PC-3 (cell line): ENCODE measurements at regions not wholly inside any gene's neighbourhood (a gene's known extent, or its start where the extent isn't known, plus 50 kb on each side); places are given as distances from the start of the nearest gene placed in this dataset.

Experiments used
- ATAC-seq: fragments of 200-7000 bp; cut with Tn5 transposase; 2 replicates; pipeline ENCODE4 v1.9.1; 2020; ENCODE audit warnings: mild to moderate bottlenecking, moderate library complexity
- BruUV-seq: library from RNA; stranded (reverse); fragments of 400-500 nt; replicated peaks from 2 replicates; lab custom pipeline; 2021; lab: Mats Ljungman, UMichigan
- CTCF ChIA-PET: fragments of 300-600 bp; sonication (Branson Sonifier 250); formaldehyde crosslinking; loops from one replicate; lab custom pipeline; 2022; ENCODE audit warnings: antibody characterized with exemption; lab: Charles Lee
- POLR2A ChIA-PET: fragments of 300-600 bp; sonication (Branson Sonifier 250); formaldehyde crosslinking; loops from one replicate; lab custom pipeline; 2022; ENCODE audit warnings: antibody characterized with exemption; ENCODE audit not compliant: unreplicated experiment; lab: Charles Lee
- DNase-seq: peaks from one replicate; pipeline ENCODE4 v3.0.0-alpha.2; 2015
- H2AFZ ChIP-seq: fragments of 300-600 bp; sonication (generic); 2 replicates; pipeline ENCODE4 v1.6.0; 2016; ENCODE audit warnings: antibody characterized with exemption, low read length
- H3F3A ChIP-seq: fragments of 300-600 bp; sonication (generic); one replicate; pipeline ENCODE4 v1.6.0; 2017; ENCODE audit warnings: antibody characterized with exemption, low read length, control low read depth, mild to moderate bottlenecking; ENCODE audit not compliant: unreplicated experiment
- H3K27ac ChIP-seq: fragments of 300-600 bp; sonication (generic); 2 replicates; pipeline ENCODE4 v1.5.1; 2016; ENCODE audit warnings: mild to moderate bottlenecking, low read length
- H3K27me3 ChIP-seq: fragments of 300-600 bp; sonication (generic); 2 replicates; pipeline ENCODE4 v1.6.1; 2016; ENCODE audit warnings: low read length, mixed read lengths
- H3K36me3 ChIP-seq: fragments of 300-600 bp; sonication (generic); 2 replicates; pipeline ENCODE4 v1.6.1; 2016; ENCODE audit warnings: low read depth, mixed run types, low read length, mixed read lengths
- H3K4me1 ChIP-seq: fragments of 300-600 bp; sonication (generic); 2 replicates; pipeline ENCODE4 v1.5.1; 2016; ENCODE audit warnings: low read length; ENCODE audit not compliant: insufficient read depth
- H3K4me2 ChIP-seq: fragments of 300-600 bp; sonication (generic); 2 replicates; pipeline ENCODE4 v1.6.0; 2016; ENCODE audit warnings: low read length
- H3K4me3 ChIP-seq: fragments of 300-600 bp; sonication (generic); 2 replicates; pipeline ENCODE4 v1.5.1; 2016; ENCODE audit warnings: mild to moderate bottlenecking, low read length, mixed read lengths
- H3K79me2 ChIP-seq: fragments of 300-600 bp; sonication (generic); 2 replicates; pipeline ENCODE4 v1.6.1; 2017; ENCODE audit warnings: low read length, mixed read lengths
- H3K9ac ChIP-seq: fragments of 300-600 bp; sonication (generic); 2 replicates; pipeline ENCODE4 v1.6.0; 2016; ENCODE audit warnings: mild to moderate bottlenecking, low read length
- H3K9me2 ChIP-seq: fragments of 300-600 bp; sonication (generic); replicated peaks from 2 replicates; pipeline ENCODE4 v1.6.1; 2016; ENCODE audit warnings: mixed run types, low read length, mixed read lengths
- H3K9me3 ChIP-seq: fragments of 300-600 bp; sonication (generic); 2 replicates; pipeline ENCODE4 v1.6.1; 2016; ENCODE audit warnings: low read length, mixed read lengths
- H4K20me1 ChIP-seq: fragments of 300-600 bp; sonication (generic); 2 replicates; pipeline ENCODE4 v1.6.1; 2016; ENCODE audit warnings: low read length, mixed read lengths
- EZH2 ChIP-seq: fragments of 300-600 bp; sonication (generic); IDR thresholded peaks from one replicate; pipeline ENCODE4 v1.6.1; 2017; ENCODE audit warnings: antibody characterized with exemption, mild to moderate bottlenecking, low read length; ENCODE audit not compliant: unreplicated experiment
- EZH2phosphoT487 ChIP-seq: fragments of 300-600 bp; sonication (generic); IDR thresholded peaks from 2 replicates; pipeline ENCODE4 v1.6.1; 2018; ENCODE audit warnings: mild to moderate bottlenecking, antibody characterized with exemption, low read length, borderline replicate concordance
- intact Hi-C: fragments of 100-400 bp; cut with micrococcal nuclease; formaldehyde crosslinking; loops from 2 replicates; pipeline ENCODE4 v1.9.0; 2023
- TF ChIP-seq, protein P1 (sequence below): fragments of 300-600 bp; sonication (generic); conservative IDR thresholded peaks from 2 replicates; pipeline ENCODE4 v1.5.1; 2017; ENCODE audit warnings: antibody characterized with exemption, low read depth, mild to moderate bottlenecking, low read length

DNA sequence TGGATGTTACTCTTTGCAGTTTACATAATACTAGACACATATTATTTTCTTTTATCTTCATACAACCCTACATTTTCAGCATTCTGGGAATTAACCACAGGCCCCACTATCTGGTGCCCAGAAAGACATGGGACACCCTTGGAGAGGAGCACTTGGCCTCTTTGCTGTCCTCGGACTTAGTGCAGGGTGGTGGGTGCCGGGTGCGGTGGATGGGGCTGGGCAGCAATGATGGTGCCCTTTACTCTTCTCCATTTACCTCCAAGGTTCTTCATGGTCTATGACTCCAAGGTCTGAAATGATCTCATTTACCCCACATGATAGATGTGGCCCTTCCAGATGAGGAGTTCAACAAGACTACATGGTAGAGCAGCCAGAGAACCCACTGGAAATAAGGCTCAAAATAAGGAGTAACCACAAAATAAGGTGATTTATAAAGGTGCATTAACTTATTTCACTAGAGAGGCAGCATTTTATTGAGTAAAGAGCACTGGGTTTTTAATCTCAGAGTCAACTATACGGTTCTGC, 56.2 kb upstream of the IGFBP3 start:
- H3K9ac ChIP-seq: peak overlapping the region; percentile 43
- no peak for TF ChIP-seq EZH2
- TF ChIP-seq EZH2phosphoT487: no peak
- TF ChIP-seq, protein P1, sequence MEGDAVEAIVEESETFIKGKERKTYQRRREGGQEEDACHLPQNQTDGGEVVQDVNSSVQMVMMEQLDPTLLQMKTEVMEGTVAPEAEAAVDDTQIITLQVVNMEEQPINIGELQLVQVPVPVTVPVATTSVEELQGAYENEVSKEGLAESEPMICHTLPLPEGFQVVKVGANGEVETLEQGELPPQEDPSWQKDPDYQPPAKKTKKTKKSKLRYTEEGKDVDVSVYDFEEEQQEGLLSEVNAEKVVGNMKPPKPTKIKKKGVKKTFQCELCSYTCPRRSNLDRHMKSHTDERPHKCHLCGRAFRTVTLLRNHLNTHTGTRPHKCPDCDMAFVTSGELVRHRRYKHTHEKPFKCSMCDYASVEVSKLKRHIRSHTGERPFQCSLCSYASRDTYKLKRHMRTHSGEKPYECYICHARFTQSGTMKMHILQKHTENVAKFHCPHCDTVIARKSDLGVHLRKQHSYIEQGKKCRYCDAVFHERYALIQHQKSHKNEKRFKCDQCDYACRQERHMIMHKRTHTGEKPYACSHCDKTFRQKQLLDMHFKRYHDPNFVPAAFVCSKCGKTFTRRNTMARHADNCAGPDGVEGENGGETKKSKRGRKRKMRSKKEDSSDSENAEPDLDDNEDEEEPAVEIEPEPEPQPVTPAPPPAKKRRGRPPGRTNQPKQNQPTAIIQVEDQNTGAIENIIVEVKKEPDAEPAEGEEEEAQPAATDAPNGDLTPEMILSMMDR: no peak
- ChIA-PET POLR2A (no interaction called here), CTCF (interaction anchor here (0.6 kb wide), 1 partner anchor 281 kb away, joined by 4 read pairs; no protein-coding TSS in a partner anchor)
- peak overlapping the region; percentile 41 for H3K4me2 ChIP-seq
- no peaks in the 10 kb centered on the region for H3K36me3 ChIP-seq
- peak overlapping the region; percentile 99 for H3K27ac ChIP-seq
- peaks cover 42% of the 10 kb centered on the region for H3K4me1 ChIP-seq
- no peaks in the 10 kb centered on the region for H3K9me3 ChIP-seq
- H3F3A ChIP-seq: no peaks in the 10 kb centered on the region
- no peaks in the 10 kb centered on the region for H3K27me3 ChIP-seq
- intact Hi-C loops: no loop called here
- H3K4me3 ChIP-seq: no peak overlapping the region
- DNase-seq (no peak), ATAC-seq (no peak)
- H3K79me2 ChIP-seq: no peaks in the 10 kb centered on the region
- H3K9me2 ChIP-seq: no peaks in the 10 kb centered on the region
- no TSS peak for BruUV-seq
- H2AFZ ChIP-seq: peak overlapping the region; percentile 33; the same call in 1 of the 2 replicates
- H4K20me1 ChIP-seq: no peaks in the 10 kb centered on the region

DNA sequence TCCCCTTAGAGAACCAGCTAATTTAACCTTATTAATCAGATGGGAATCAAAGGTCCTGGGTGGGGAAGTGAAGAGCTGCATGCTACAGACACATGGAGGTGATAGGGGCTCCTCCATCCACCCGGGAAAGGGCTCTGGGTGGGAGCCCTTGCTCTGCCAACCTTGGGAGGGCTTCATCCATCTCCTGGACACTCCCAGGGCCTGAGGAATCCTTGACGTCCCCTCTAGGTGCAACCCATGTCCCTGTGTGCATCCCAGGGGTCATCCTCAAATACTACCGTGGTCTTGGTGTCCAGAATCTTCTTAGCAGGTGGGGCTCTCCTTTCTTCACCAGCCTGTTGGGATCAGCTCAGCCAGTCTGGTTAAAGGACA, 55.4 kb upstream of the IGFBP3 start:
- Histone ChIP-seq H3K4me2 (no peak overlapping the region), H3K9me3 (no peaks in the 10 kb centered on the region), H3K4me1 (peaks cover 42% of the 10 kb centered on the region), H3K36me3 (no peaks in the 10 kb centered on the region), H3K27me3 (no peaks in the 10 kb centered on the region), H4K20me1 (no peaks in the 10 kb centered on the region), H3K27ac (no peak overlapping the region), H3K4me3 (no peak overlapping the region), H3K79me2 (no peaks in the 10 kb centered on the region), H3F3A (no peaks in the 10 kb centered on the region), H3K9ac (no peak overlapping the region), H2AFZ (no peak overlapping the region), H3K9me2 (no peaks in the 10 kb centered on the region)
- DNase-seq (no peak), ATAC-seq (no peak)
- no peak for TF ChIP-seq EZH2
- no peak for TF ChIP-seq EZH2phosphoT487
- TF ChIP-seq, protein P1: no peak
- CTCF ChIA-PET: no interaction called here
- POLR2A ChIA-PET: no interaction called here
- no TSS peak for BruUV-seq
- intact Hi-C loops: no loop called here

DNA sequence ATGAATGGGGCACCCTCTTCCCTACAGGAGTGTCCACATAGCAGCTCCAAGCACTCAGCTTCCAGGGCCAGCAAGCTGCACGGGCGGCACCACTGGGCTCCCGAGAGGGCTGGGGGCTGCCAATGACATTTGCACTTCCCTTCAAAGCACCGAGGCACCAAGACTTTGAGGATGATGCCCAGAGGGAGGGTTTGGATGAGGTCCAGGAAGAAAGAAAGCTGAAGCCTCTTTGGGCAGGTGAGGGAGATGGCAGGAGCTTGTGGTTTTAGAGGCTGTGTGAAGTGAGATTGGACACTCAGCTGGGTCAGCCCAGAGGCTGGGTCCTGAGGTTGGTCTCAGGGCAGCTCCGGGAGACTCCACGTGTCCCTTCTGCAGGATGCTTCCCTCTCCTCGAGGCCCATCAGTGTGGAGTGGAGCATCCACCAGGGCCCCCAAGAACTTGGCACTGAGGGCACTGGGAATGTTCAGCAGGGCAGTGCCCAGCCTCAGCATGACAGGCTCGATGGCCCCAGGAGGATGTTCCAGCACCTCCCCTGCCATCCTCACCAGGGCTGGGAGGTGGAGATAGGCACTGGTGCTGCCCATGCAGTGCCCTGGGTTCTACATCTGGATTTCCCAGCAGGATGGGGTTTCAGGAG, 54.9 kb upstream of the IGFBP3 start:
- no peak overlapping the region for H3K4me2 ChIP-seq
- no peak for ATAC-seq
- H3K9me2 ChIP-seq: no peaks in the 10 kb centered on the region
- H2AFZ ChIP-seq: no peak overlapping the region
- no TSS peak for BruUV-seq
- no peaks in the 10 kb centered on the region for H3F3A ChIP-seq
- H3K27me3 ChIP-seq: no peaks in the 10 kb centered on the region
- CTCF ChIA-PET: interaction anchor here (0.6 kb wide), 1 partner anchor 55 kb away, joined by 7 read pairs; the partner anchor contains the start of gene IGFBP3
- H3K79me2 ChIP-seq: no peaks in the 10 kb centered on the region
- H3K4me3 ChIP-seq: no peak overlapping the region
- no peak for TF ChIP-seq EZH2phosphoT487
- TF ChIP-seq EZH2: no peak
- TF ChIP-seq, protein P1: no peak
- no peak overlapping the region for H3K27ac ChIP-seq
- H3K36me3 ChIP-seq: no peaks in the 10 kb centered on the region
- no peak overlapping the region for H3K9ac ChIP-seq
- POLR2A ChIA-PET: no interaction called here
- H4K20me1 ChIP-seq: no peaks in the 10 kb centered on the region
- intact Hi-C loops: no loop called here
- no peaks in the 10 kb centered on the region for H3K9me3 ChIP-seq
- DNase-seq: no peak
- peaks cover 39% of the 10 kb centered on the region for H3K4me1 ChIP-seq
